ENCODE measurements at regions not wholly inside any gene's neighbourhood (a gene's known extent, or its start where the extent isn't known, plus 50 kb on each side); places are given as distances from the start of the nearest gene placed in this dataset.

GRCh38 chr12:67147447-67147846 is 121.7 kb upstream of the CAND1 start:
- no peak overlapping the region for H3K4me3 ChIP-seq (ENCODE audit: low read length)
- H3K9me3 Mint-ChIP-seq, result no peaks in the 10 kb centered on the region
- ATAC-seq, result no peak
- no peaks in the 10 kb centered on the region for H3K9me3 ChIP-seq (ENCODE audit: control insufficient read depth, insufficient read depth, low read length)
- H3K4me3 Mint-ChIP-seq, result no peak overlapping the region
- peaks cover 2% of the 10 kb centered on the region for H3K27me3 ChIP-seq (ENCODE audit: control insufficient read depth, insufficient read depth, low read length)
- no peak overlapping the region for H3K27ac Mint-ChIP-seq
- H3K36me3 Mint-ChIP-seq, result no peaks in the 10 kb centered on the region
- DNase-seq, result no peak
- no peaks in the 10 kb centered on the region for H3K4me1 Mint-ChIP-seq
- peaks cover 10 to 22% of the 10 kb centered on the region in 2 donors for H3K27me3 Mint-ChIP-seq (ENCODE audit: low read depth in 2 of 2)
- no peak overlapping the region for H3K27ac ChIP-seq (ENCODE audit: low read length)
- no peaks in the 10 kb centered on the region for H3K4me1 ChIP-seq (ENCODE audit: control insufficient read depth, insufficient read depth, low read length)
- no peak for TF ChIP-seq CTCF (IDR thresholded peaks at IDR 0.05)
- H3K36me3 ChIP-seq (ENCODE audit: control insufficient read depth, insufficient read depth, low read length), result no peaks in the 10 kb centered on the region
- intact Hi-C loops (cut with micrococcal nuclease), result no loop called here

DNA sequence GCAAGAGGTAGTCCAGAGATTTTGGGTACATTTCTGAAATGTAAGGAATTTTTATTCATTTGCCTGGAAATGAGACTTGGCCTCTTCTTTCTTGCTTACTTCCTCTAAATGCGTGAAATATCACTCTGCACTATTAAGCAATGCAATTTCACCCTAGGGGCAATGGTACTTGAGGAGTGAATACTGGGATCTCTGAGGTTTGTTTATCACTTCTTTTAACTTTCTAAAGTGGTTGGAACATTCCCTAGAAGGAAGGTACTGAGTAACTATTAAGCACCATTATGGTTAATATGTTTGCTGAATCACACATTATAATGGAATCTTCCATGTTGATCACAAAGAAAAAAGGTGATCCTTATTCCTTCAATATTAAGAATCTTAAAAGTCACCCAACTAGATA is 120.9 kb upstream of the CAND1 start:
- Histone ChIP-seq H3K4me3 (ENCODE audit: low read length) (no peak overlapping the region), H3K36me3 (ENCODE audit: control insufficient read depth, insufficient read depth, low read length) (no peaks in the 10 kb centered on the region), H3K27ac (ENCODE audit: low read length) (no peak overlapping the region), H3K4me1 (ENCODE audit: control insufficient read depth, insufficient read depth, low read length) (no peaks in the 10 kb centered on the region), H3K9me3 (ENCODE audit: control insufficient read depth, insufficient read depth, low read length) (no peaks in the 10 kb centered on the region), H3K27me3 (ENCODE audit: control insufficient read depth, insufficient read depth, low read length) (peaks cover 2% of the 10 kb centered on the region)
- Mint-ChIP-seq H3K27me3 (ENCODE audit: low read depth in 2 of 2) (peaks cover 10 to 21% of the 10 kb centered on the region in 2 donors), H3K9me3 (no peaks in the 10 kb centered on the region), H3K27ac (no peak overlapping the region), H3K36me3 (no peaks in the 10 kb centered on the region), H3K4me1 (no peaks in the 10 kb centered on the region), H3K4me3 (no peak overlapping the region)
- no peak for TF ChIP-seq CTCF (IDR thresholded peaks at IDR 0.05)
- intact Hi-C loops (cut with micrococcal nuclease), result no loop called here
- ATAC-seq, result no peak
- no CpG with 5 or more reads among the region's 1 CpG for WGBS (ENCODE audit: insufficient coverage)
- no peak for DNase-seq

GRCh38 chr12:67151886-67152285 is 117.3 kb upstream of the CAND1 start:
- Histone ChIP-seq H3K27ac (ENCODE audit: low read length) (no peak overlapping the region), H3K27me3 (ENCODE audit: control insufficient read depth, insufficient read depth, low read length) (peaks cover 2% of the 10 kb centered on the region), H3K9me3 (ENCODE audit: control insufficient read depth, insufficient read depth, low read length) (no peaks in the 10 kb centered on the region), H3K4me3 (ENCODE audit: low read length) (no peak overlapping the region), H3K36me3 (ENCODE audit: control insufficient read depth, insufficient read depth, low read length) (no peaks in the 10 kb centered on the region), H3K4me1 (ENCODE audit: control insufficient read depth, insufficient read depth, low read length) (no peaks in the 10 kb centered on the region)
- H3K9me3 Mint-ChIP-seq, result no peaks in the 10 kb centered on the region
- peaks cover 10 to 30% of the 10 kb centered on the region in 2 donors for H3K27me3 Mint-ChIP-seq (ENCODE audit: low read depth in 2 of 2)
- intact Hi-C loops (cut with micrococcal nuclease), result no loop called here
- TF ChIP-seq CTCF (IDR thresholded peaks at IDR 0.05), result no peak
- no peaks in the 10 kb centered on the region for H3K4me1 Mint-ChIP-seq
- no peak overlapping the region for H3K27ac Mint-ChIP-seq
- ATAC-seq, result no peak
- H3K4me3 Mint-ChIP-seq, result no peak overlapping the region
- DNase-seq, result no peak
- H3K36me3 Mint-ChIP-seq, result no peaks in the 10 kb centered on the region
- WGBS (ENCODE audit: insufficient coverage), result no CpG with 5 or more reads among the region's 3 CpGs

GRCh38 chr12:67152451-67152850 is 116.7 kb upstream of the CAND1 start:
- Histone ChIP-seq H3K27me3 (ENCODE audit: control insufficient read depth, insufficient read depth, low read length) (peaks cover 2% of the 10 kb centered on the region), H3K9me3 (ENCODE audit: control insufficient read depth, insufficient read depth, low read length) (no peaks in the 10 kb centered on the region), H3K36me3 (ENCODE audit: control insufficient read depth, insufficient read depth, low read length) (no peaks in the 10 kb centered on the region), H3K4me3 (ENCODE audit: low read length) (no peak overlapping the region), H3K4me1 (ENCODE audit: control insufficient read depth, insufficient read depth, low read length) (no peaks in the 10 kb centered on the region), H3K27ac (ENCODE audit: low read length) (no peak overlapping the region)
- TF ChIP-seq CTCF (IDR thresholded peaks at IDR 0.05), result no peak
- Mint-ChIP-seq H3K4me1 (no peaks in the 10 kb centered on the region), H3K4me3 (no peak overlapping the region), H3K9me3 (no peaks in the 10 kb centered on the region), H3K36me3 (no peaks in the 10 kb centered on the region), H3K27me3 (ENCODE audit: low read depth in 2 of 2) (peaks cover 10 to 32% of the 10 kb centered on the region in 2 donors), H3K27ac (no peak overlapping the region)
- intact Hi-C loops (cut with micrococcal nuclease), result no loop called here
- ATAC-seq (no peak), DNase-seq (no peak)
- 89% methylated on average over 2 of the region's 2 CpGs for WGBS (ENCODE audit: insufficient coverage)
